GM12878 (cell line): ENCODE measurements at regions not wholly inside any gene's neighbourhood (a gene's known extent, or its start where the extent isn't known, plus 50 kb on each side); places are given as distances from the start of the nearest gene placed in this dataset.

ENCODE experiments used
- CTCF ChIP-seq, 3 experiments: IDR thresholded peaks in 2 of 3; conservative IDR thresholded peaks in 1 of 3; 2 replicates each; pipeline ENCODE4 v1.5.1; 2011; ENCODE audit warnings: low read depth in 3 of 3, low read length in 3 of 3, mild to moderate bottlenecking in 3 of 3, control low read depth in 2 of 3, moderate library complexity in 2 of 3, inconsistent platforms in 1 of 3, mixed read lengths in 1 of 3; ENCODE audit not compliant: control insufficient read depth in 2 of 3, insufficient read depth in 1 of 3; ENCODE audit errors: extremely low read depth in 1 of 3
- POLR2A ChIP-seq: IDR thresholded peaks from 2 replicates; pipeline ENCODE4 v1.6.1; 2011; ENCODE audit warnings: low read depth, mild to moderate bottlenecking, low read length
- POLR2AphosphoS5 ChIP-seq: IDR thresholded peaks from 2 replicates; pipeline ENCODE4 v1.6.1; 2011; ENCODE audit warnings: mild to moderate bottlenecking, low read length, inconsistent platforms
- RAD21 ChIP-seq: IDR thresholded peaks from 2 replicates; pipeline ENCODE4 v1.6.1; 2011; ENCODE audit warnings: mild to moderate bottlenecking, low read depth, low read length, moderate library complexity; ENCODE audit not compliant: insufficient read depth
- RELA ChIP-seq: fragments of 450-650 bp; IDR thresholded peaks from 2 replicates; pipeline ENCODE4 v1.8.0; 2014; ENCODE audit warnings: borderline replicate concordance; ENCODE audit not compliant: partially characterized antibody
- SRF ChIP-seq, 2 experiments: IDR thresholded peaks; 2 replicates each; pipeline ENCODE4 v1.6.1; 2011; ENCODE audit warnings: low read depth in 2 of 2, low read length in 2 of 2, mild to moderate bottlenecking in 1 of 2, moderate library complexity in 1 of 2
- ZNF217 ChIP-seq: fragments of 450-650 bp; IDR thresholded peaks from 2 replicates; pipeline ENCODE4 v1.6.1; 2017; ENCODE audit warnings: antibody characterized with exemption, mild to moderate bottlenecking
- ZNF274 ChIP-seq: IDR thresholded peaks from one replicate; pipeline ENCODE4 v1.8.0; 2011; ENCODE audit not compliant: insufficient read length, insufficient read depth

GRCh38 chr10:2918489-2918888 lies 148.9 kb upstream of the PFKP start:
- TF ChIP-seq RAD21 (no peak), RELA (no peak), SRF (IDR thresholded peaks at IDR 0.05; ENCODE audit: low read depth in 2 of 2, low read length in 2 of 2) (no peak), CTCF (IDR thresholded peaks at IDR 0.05 in 2 of 3, conservative IDR thresholded peaks at IDR 0.05 in 1 of 3; ENCODE audit: control insufficient read depth in 2 of 3, extremely low read depth in 1 of 3, insufficient read depth in 1 of 3, low read depth in 3 of 3, low read length in 3 of 3) (no peak), POLR2A (no peak), ZNF217 (no peak), POLR2AphosphoS5 (no peak), ZNF274 (no peak)
